Neuronal stem cell (in vitro differentiated cells): ENCODE measurements at regions not wholly inside any gene's neighbourhood (a gene's known extent, or its start where the extent isn't known, plus 50 kb on each side); places are given as distances from the start of the nearest gene placed in this dataset.

Experiments used
- DNase-seq: peaks from one replicate; pipeline ENCODE4 v3.0.0-alpha.2; 2013; ENCODE audit warnings: low spot score
- H2AFZ ChIP-seq: one replicate; pipeline ENCODE4 v1.6.1; 2013; ENCODE audit warnings: mild to moderate bottlenecking, low read length, inconsistent platforms
- H2AK5ac ChIP-seq: 2 replicates; pipeline ENCODE4 v1.6.1; 2013; ENCODE audit warnings: low read depth, mild to moderate bottlenecking, inconsistent platforms, low read length, moderate library complexity, mixed read lengths
- H2BK120ac ChIP-seq: 2 replicates; pipeline ENCODE4 v1.6.1; 2013; ENCODE audit warnings: low read depth, mild to moderate bottlenecking, inconsistent platforms, low read length, moderate library complexity, mixed read lengths
- H2BK12ac ChIP-seq: one replicate; pipeline ENCODE4 v1.6.1; 2013; ENCODE audit warnings: low read length, inconsistent platforms
- H2BK15ac ChIP-seq: 2 replicates; pipeline ENCODE4 v1.6.1; 2013; ENCODE audit warnings: mild to moderate bottlenecking, low read length, inconsistent platforms, mixed read lengths
- H2BK5ac ChIP-seq: one replicate; pipeline ENCODE4 v1.6.1; 2013; ENCODE audit warnings: inconsistent platforms, mild to moderate bottlenecking, low read length, moderate library complexity
- H3K14ac ChIP-seq: one replicate; pipeline ENCODE4 v1.6.1; 2013; ENCODE audit warnings: low read length, inconsistent platforms
- H3K18ac ChIP-seq: 2 replicates; pipeline ENCODE4 v1.6.1; 2013; ENCODE audit warnings: low read length, inconsistent platforms
- H3K23ac ChIP-seq: 2 replicates; pipeline ENCODE4 v1.6.1; 2013; ENCODE audit warnings: low read depth, mild to moderate bottlenecking, mixed read lengths, low read length, inconsistent platforms; ENCODE audit not compliant: poor library complexity
- H3K27ac ChIP-seq: replicated peaks from 3 replicates; pipeline ENCODE4 v1.5.1; 2013; ENCODE audit warnings: low read length, inconsistent platforms
- H3K27me3 ChIP-seq, 3 experiments: 2 replicates each; pipeline ENCODE4 v1.6.1; 2013; ENCODE audit warnings: low read length in 3 of 3, mild to moderate bottlenecking in 2 of 3, inconsistent platforms in 1 of 3, low read depth in 1 of 3, mixed read lengths in 1 of 3, moderate library complexity in 1 of 3; ENCODE audit not compliant: control insufficient read depth in 3 of 3, insufficient read depth in 3 of 3
- H3K36me3 ChIP-seq, 2 donors: replicated peaks in 1 of 2; 2 replicates each; pipeline ENCODE4 v1.6.1; 2013; ENCODE audit warnings: low read length in 2 of 2; ENCODE audit not compliant: control insufficient read depth in 2 of 2, insufficient read depth in 2 of 2
- H3K4ac ChIP-seq: 2 replicates; pipeline ENCODE4 v1.6.1; 2013; ENCODE audit warnings: inconsistent platforms, mild to moderate bottlenecking, low read length, moderate library complexity
- H3K4me1 ChIP-seq, 2 donors: 1 replicate in 1 of 2; 2 replicates in 1 of 2; pipeline ENCODE4 v1.6.1; 2013; ENCODE audit warnings: low read length in 2 of 2, low read depth in 1 of 2; ENCODE audit not compliant: control insufficient read depth in 2 of 2, insufficient read depth in 1 of 2
- H3K4me2 ChIP-seq: one replicate; pipeline ENCODE4 v1.6.1; 2013; ENCODE audit warnings: mild to moderate bottlenecking, low read length, inconsistent platforms; ENCODE audit not compliant: insufficient read depth, poor library complexity, severe bottlenecking
- H3K4me3 ChIP-seq, 2 donors: 2 replicates each; pipeline ENCODE4 v1.5.1; 2013; ENCODE audit warnings: low read length in 2 of 2, mild to moderate bottlenecking in 2 of 2, inconsistent platforms in 1 of 2, moderate library complexity in 1 of 2
- H3K79me1 ChIP-seq: one replicate; pipeline ENCODE4 v1.6.1; 2013; ENCODE audit warnings: low read depth, mild to moderate bottlenecking, inconsistent platforms, low read length, moderate library complexity
- H3K9ac ChIP-seq: one replicate; pipeline ENCODE4 v1.6.1; 2013; ENCODE audit warnings: mild to moderate bottlenecking, low read depth, low read length, inconsistent platforms; ENCODE audit not compliant: poor library complexity
- H3K9me3 ChIP-seq, 2 donors: replicated peaks in 1 of 2; 2 replicates each; pipeline versions ENCODE3 to v1.6.1; 2013; ENCODE audit warnings: low read length in 2 of 2, mild to moderate bottlenecking in 2 of 2, inconsistent platforms in 1 of 2, low read depth in 1 of 2, mixed read lengths in 1 of 2, moderate library complexity in 1 of 2; ENCODE audit not compliant: control insufficient read depth in 2 of 2, insufficient read depth in 1 of 2
- H4K8ac ChIP-seq: one replicate; pipeline ENCODE4 v1.6.1; 2013; ENCODE audit warnings: low read depth, mild to moderate bottlenecking, inconsistent platforms, low read length, moderate library complexity
- H4K91ac ChIP-seq: one replicate; pipeline ENCODE4 v1.6.1; 2013; ENCODE audit warnings: low read length, low read depth, mild to moderate bottlenecking, inconsistent platforms; ENCODE audit not compliant: poor library complexity
- WGBS, 2 donors: extraction: QIAGEN DNeasy Blood & Tissue Kit; methylation state at CpG; one replicate each; pipeline ENCODE4 v1.1.7; 2013; ENCODE audit warnings: missing lambda C conversion rate in 2 of 2, mixed read lengths in 1 of 2; ENCODE audit not compliant: insufficient read length in 2 of 2, insufficient replicate concordance in 1 of 2; ENCODE audit errors: extremely low coverage in 2 of 2; 5-methylcytosine and 5-hydroxymethylcytosine counted together

GRCh38 chr9:75616052-75616451 is 274.4 kb upstream of the PCSK5 start:
- no peak overlapping the region for H3K23ac ChIP-seq
- no peak overlapping the region for H3K27ac ChIP-seq
- no peak overlapping the region for H2AK5ac ChIP-seq
- no peak overlapping the region for H3K14ac ChIP-seq
- no peaks in the 10 kb centered on the region for H3K27me3 ChIP-seq
- no peak overlapping the region for H3K4me2 ChIP-seq
- H2BK120ac ChIP-seq = no peak overlapping the region
- H3K4me1 ChIP-seq = peaks cover 2 to 3% of the 10 kb centered on the region in 2 donors
- no peak overlapping the region for H4K8ac ChIP-seq
- H3K4me3 ChIP-seq = no peak overlapping the region
- DNase-seq = no peak
- H3K9me3 ChIP-seq = no peaks in the 10 kb centered on the region
- H3K4ac ChIP-seq = no peak overlapping the region
- no peaks in the 10 kb centered on the region for H3K36me3 ChIP-seq
- no peak overlapping the region for H3K9ac ChIP-seq
- no peak overlapping the region for H2BK5ac ChIP-seq
- H4K91ac ChIP-seq = no peak overlapping the region
- H3K79me1 ChIP-seq = no peaks in the 10 kb centered on the region
- no CpG with 5 or more reads among the region's 1 CpG for WGBS, 2 donors
- H2BK15ac ChIP-seq = no peak overlapping the region
- no peak overlapping the region for H2AFZ ChIP-seq
- no peak overlapping the region for H3K18ac ChIP-seq
- H2BK12ac ChIP-seq = no peak overlapping the region

DNA sequence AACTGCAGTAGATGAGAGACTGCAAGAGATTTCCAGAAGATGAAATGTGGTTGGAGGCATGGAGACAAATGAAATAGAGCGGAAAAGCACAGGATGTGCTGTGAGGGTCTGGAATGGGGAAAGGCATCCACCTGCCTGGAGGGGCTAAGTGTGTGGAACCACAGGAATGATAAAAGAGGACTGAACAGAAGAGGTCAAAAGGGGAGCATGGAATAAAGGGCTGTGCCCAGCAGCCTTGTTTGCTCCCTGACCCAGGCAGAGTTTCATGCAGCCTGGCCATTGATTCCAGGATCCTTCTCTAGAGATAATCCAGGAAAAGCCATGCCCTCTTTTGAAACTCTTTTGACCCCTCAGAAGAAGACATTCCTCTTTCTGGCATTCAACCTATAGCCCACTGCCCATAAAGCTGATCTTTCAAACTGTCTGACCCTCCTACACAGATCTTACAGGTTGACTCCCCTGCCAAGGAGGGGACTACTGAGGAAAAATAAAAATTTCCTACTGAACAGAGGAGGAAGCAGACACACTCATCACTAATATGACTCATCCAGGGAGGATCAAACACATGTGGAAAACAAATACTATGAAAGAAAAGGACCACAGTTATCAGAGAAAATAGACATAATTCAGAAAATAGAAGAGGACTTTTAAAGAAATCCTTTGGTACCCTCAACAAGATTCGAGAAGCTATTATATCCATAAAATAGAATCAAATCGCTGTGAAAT is 273.5 kb upstream of the PCSK5 start:
- Histone ChIP-seq H3K27me3 (no peaks in the 10 kb centered on the region), H3K4me3 (no peak overlapping the region), H2BK15ac (no peak overlapping the region), H3K4me1 (peaks cover 2 to 3% of the 10 kb centered on the region in 2 donors), H4K91ac (no peak overlapping the region), H3K14ac (no peak overlapping the region), H3K18ac (no peak overlapping the region), H2BK5ac (no peak overlapping the region), H2AFZ (no peak overlapping the region), H3K4ac (no peak overlapping the region), H3K79me1 (no peaks in the 10 kb centered on the region), H4K8ac (no peak overlapping the region), H3K9me3 (no peaks in the 10 kb centered on the region), H2AK5ac (no peak overlapping the region), H3K23ac (no peak overlapping the region), H3K4me2 (no peak overlapping the region), H2BK12ac (no peak overlapping the region), H3K27ac (peak overlapping the region; percentile 59), H2BK120ac (no peak overlapping the region), H3K36me3 (no peaks in the 10 kb centered on the region), H3K9ac (no peak overlapping the region)
- peak; percentile 59 for DNase-seq
- WGBS, 2 donors = no CpG with 5 or more reads among the region's 3 CpGs

GRCh38 chr9:75623462-75623861 is 267.0 kb upstream of the PCSK5 start:
- DNase-seq = no peak
- H2BK12ac ChIP-seq = peak overlapping the region; percentile 88
- no peak overlapping the region for H3K27ac ChIP-seq
- H2BK15ac ChIP-seq = no peak overlapping the region
- peak overlapping the region; percentile 4 for H2AK5ac ChIP-seq
- no peak overlapping the region for H3K9ac ChIP-seq
- no peaks in the 10 kb centered on the region for H3K79me1 ChIP-seq
- no peak overlapping the region for H3K4me2 ChIP-seq
- H3K18ac ChIP-seq = peak overlapping the region; percentile 79
- no peak overlapping the region for H4K8ac ChIP-seq
- H4K91ac ChIP-seq = no peak overlapping the region
- H3K4me1 ChIP-seq = no peaks in the 10 kb centered on the region
- H2BK120ac ChIP-seq = no peak overlapping the region
- no peak overlapping the region for H3K14ac ChIP-seq
- H3K27me3 ChIP-seq = no peaks in the 10 kb centered on the region
- H2AFZ ChIP-seq = no peak overlapping the region
- no peak overlapping the region for H2BK5ac ChIP-seq
- H3K4ac ChIP-seq = no peak overlapping the region
- no peak overlapping the region for H3K4me3 ChIP-seq
- H3K9me3 ChIP-seq = no peaks in the 10 kb centered on the region
- no peak overlapping the region for H3K23ac ChIP-seq
- H3K36me3 ChIP-seq = no peaks in the 10 kb centered on the region

- Histone ChIP-seq H2BK15ac (peak overlapping the region; percentile 77), H3K36me3 (no peaks in the 10 kb centered on the region), H3K9me3 (no peaks in the 10 kb centered on the region), H3K4me3 (no peak overlapping the region), H3K27me3 (no peaks in the 10 kb centered on the region), H2AFZ (no peak overlapping the region), H4K8ac (peak overlapping the region; percentile 65), H3K9ac (no peak overlapping the region), H3K18ac (peak overlapping the region; percentile 44), H3K79me1 (no peaks in the 10 kb centered on the region), H3K14ac (no peak overlapping the region), H2BK5ac (peak overlapping the region; percentile 48), H2BK12ac (no peak overlapping the region), H3K27ac (no peak overlapping the region), H4K91ac (no peak overlapping the region), H2AK5ac (peak overlapping the region; percentile 78), H3K23ac (no peak overlapping the region), H2BK120ac (peak overlapping the region; percentile 72), H3K4me2 (no peak overlapping the region), H3K4me1 (no peaks in the 10 kb centered on the region), H3K4ac (no peak overlapping the region)
- WGBS, 2 donors = no CpG with 5 or more reads among the region's 2 CpGs
- DNase-seq = no peak
Measured at GRCh38 chr9:75624998-75625397, 265.5 kb upstream of the PCSK5 start.
